GM06990 (cell line): ENCODE measurements at regions not wholly inside any gene's neighbourhood (a gene's known extent, or its start where the extent isn't known, plus 50 kb on each side); places are given as distances from the start of the nearest gene placed in this dataset.

Source experiments
- DNase-seq: peaks from one replicate; pipeline ENCODE4 v3.0.0-alpha.2; 2011; ENCODE audit not compliant: insufficient read length; ENCODE audit errors: extremely low read depth
- H3K27me3 ChIP-seq: replicated peaks from 2 replicates; pipeline ENCODE4 v1.6.0; 2011; ENCODE audit warnings: low read length; ENCODE audit not compliant: control insufficient read depth, insufficient read depth
- H3K36me3 ChIP-seq: 2 replicates; pipeline ENCODE4 v1.5.1; 2011; ENCODE audit warnings: low read length; ENCODE audit not compliant: control insufficient read depth, insufficient read depth
- H3K4me3 ChIP-seq: replicated peaks from 2 replicates; pipeline ENCODE4 v1.5.1; 2011; ENCODE audit warnings: low read depth, mild to moderate bottlenecking, control low read depth, low read length
- CTCF ChIP-seq: IDR thresholded peaks from 2 replicates; pipeline ENCODE4 v1.5.1; 2011; ENCODE audit warnings: low read length, control low read depth, mild to moderate bottlenecking, inconsistent platforms; ENCODE audit not compliant: insufficient read depth, poor library complexity, severe bottlenecking

GRCh38 chr20:59518881-59519706 is 85.2 kb upstream of the PHACTR3 start:
- Histone ChIP-seq H3K36me3 (no peaks in the 10 kb centered on the region), H3K27me3 (no peaks in the 10 kb centered on the region; the same call in 1 of the 2 replicates), H3K4me3 (no peak overlapping the region)
- peak; percentile 89 for TF ChIP-seq CTCF
- DNase-seq, result no peak

- TF ChIP-seq CTCF, result no peak
- no peak for DNase-seq
- Histone ChIP-seq H3K4me3 (no peak overlapping the region), H3K36me3 (no peaks in the 10 kb centered on the region), H3K27me3 (no peaks in the 10 kb centered on the region; the same call in 1 of the 2 replicates)
Observed at GRCh38 chr20:59519707-59520014, 84.7 kb upstream of the PHACTR3 start.

- no peak for TF ChIP-seq CTCF
- no peaks in the 10 kb centered on the region for H3K36me3 ChIP-seq
Observed at GRCh38 chr20:59520814-59521213, 83.5 kb upstream of the PHACTR3 start.

GRCh38 chr20:59525500-59526241 is 78.7 kb upstream of the PHACTR3 start:
- TF ChIP-seq CTCF, result peak; percentile 96
- no peaks in the 10 kb centered on the region for H3K36me3 ChIP-seq
- no peak for DNase-seq
- no peak overlapping the region for H3K4me3 ChIP-seq
- no peaks in the 10 kb centered on the region for H3K27me3 ChIP-seq

More at GRCh38 chr20:59520814-59521213, 83.5 kb upstream of the PHACTR3 start:
- H3K4me3 ChIP-seq, result no peak overlapping the region
- no peak for DNase-seq
- H3K27me3 ChIP-seq, result no peaks in the 10 kb centered on the region; the same call in 1 of the 2 replicates

GRCh38 chr20:59526242-59527225 is 77.8 kb upstream of the PHACTR3 start:
- Histone ChIP-seq H3K27me3 (no peaks in the 10 kb centered on the region), H3K36me3 (no peaks in the 10 kb centered on the region), H3K4me3 (no peak overlapping the region)
- DNase-seq, result no peak
- peak; percentile 39 for TF ChIP-seq CTCF
